IPS-NIHi11 (cell line): ENCODE measurements at regions not wholly inside any gene's neighbourhood (a gene's known extent, or its start where the extent isn't known, plus 50 kb on each side); places are given as distances from the start of the nearest gene placed in this dataset.
"Not testable (repeated sequence)": the region's sequence is repeated elsewhere in the genome, so short reads cannot be mapped to it uniquely, and the experiment has no call there.

Experiments
- DNase-seq: peaks from one replicate; pipeline ENCODE4 v3.0.0; 2012; ENCODE audit warnings: mixed read lengths, low spot score

DNA sequence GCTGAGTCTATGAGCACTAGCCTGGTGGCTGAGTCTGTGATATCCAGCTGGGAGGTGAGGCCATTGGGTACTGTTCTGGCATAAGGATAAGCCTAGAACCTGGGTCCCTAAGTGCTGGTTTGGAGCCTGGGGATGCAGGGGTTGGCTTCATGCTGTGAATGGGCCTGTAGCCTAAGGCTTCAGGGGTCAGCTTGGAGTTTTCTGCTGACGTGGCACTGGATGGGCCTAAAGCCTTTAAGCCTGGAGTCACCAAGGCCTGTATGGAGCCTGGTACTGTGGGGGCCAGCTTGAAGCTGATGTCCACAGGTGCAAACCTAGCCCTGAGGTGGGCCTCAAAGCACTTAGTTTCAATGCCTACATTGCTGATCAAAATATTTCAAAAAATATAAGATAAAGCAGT, 979.6 kb upstream of the POU3F4 start:
- DNase-seq: no peak

GRCh38 chrX:82534086-82534597, 973.9 kb upstream of the POU3F4 start:
- no peak for DNase-seq

DNA sequence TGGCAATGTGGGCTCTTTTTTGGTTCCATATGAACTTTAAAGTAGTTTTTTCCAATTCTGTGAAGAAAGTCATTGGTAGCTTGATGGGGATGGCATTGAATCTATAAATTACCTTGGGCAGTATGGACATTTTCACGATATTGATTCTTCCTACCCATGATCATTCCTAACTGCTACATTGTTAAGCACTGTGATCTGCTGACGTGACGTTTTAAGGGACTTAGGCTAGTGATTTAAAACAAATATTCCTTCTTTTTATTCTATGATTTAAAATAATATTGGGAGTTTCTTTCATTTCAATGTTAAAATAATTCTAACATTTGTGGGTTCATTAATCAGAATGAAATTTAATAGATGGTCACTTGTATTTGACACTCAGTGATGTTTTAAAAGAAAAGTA, 970.9 kb upstream of the POU3F4 start:
- not testable (repeated sequence) for DNase-seq

DNA sequence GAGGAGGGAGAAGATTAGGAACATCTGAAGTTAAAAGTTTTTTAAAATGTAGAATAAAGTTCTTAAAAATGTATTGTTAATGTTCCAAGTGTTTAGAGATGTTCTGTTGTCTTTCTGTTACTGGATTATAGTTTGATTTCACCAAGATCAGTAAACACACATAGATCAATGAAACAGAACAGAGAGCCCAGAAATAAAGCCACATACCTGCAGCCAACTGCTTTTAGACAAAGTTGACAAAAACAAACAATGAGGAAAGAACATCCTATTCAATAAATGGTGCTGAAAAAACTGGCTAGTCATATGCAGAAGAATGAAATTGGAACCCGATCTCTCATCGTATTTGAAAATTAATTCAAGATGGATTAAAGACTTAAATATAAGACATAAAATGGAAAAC, 966.3 kb upstream of the POU3F4 start:
- no peak for DNase-seq

DNA sequence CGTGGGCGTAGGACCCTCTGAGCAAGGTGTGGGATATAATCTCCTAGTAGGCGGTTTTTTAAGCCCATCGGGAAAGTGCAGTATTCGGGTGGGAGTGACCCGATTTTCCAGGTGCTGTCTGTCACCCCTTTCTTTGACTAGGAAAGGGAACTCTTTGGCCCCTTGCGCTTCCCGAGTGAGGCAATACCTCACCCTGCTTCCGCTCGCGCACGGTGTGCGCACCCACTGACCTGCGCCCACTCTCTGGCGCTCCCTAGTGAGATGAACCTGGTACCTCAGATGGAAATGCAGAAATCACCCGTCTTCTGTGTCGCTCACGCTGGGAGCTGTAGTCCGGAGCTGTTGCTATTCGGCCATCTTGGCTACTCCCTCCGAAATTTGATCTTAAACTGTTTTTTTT, 955.9 kb upstream of the POU3F4 start:
- not testable (repeated sequence) for DNase-seq

DNA sequence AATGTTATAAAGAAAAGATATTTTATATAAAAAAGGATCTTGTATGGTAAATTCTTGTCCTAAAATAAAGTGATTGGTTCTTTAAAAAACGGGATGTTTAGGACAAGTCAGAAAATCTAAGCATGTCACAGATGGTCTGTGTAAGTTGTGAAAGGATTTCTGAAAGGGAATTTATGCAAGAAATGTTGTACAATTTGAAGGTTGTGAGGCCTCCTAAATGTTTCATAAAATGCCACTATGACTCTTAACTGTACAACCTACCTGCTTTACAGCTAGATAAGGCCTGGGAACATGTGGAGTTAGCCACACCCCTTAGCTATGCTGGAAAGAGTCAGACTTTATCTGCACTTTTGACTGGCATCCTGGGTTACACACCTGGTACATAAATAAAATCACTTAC, 951.5 kb upstream of the POU3F4 start:
- DNase-seq: no peak

GRCh38 chrX:82585868-82586267, 922.2 kb upstream of the POU3F4 start:
- no peak for DNase-seq

GRCh38 chrX:82589410-82589809, 918.7 kb upstream of the POU3F4 start:
- DNase-seq: no peak

- DNase-seq: no peak
These were observed 916.7 kb upstream of the POU3F4 start for GRCh38 chrX:82591421-82591820.

GRCh38 chrX:82626978-82627377, 881.1 kb upstream of the POU3F4 start:
- no peak for DNase-seq

GRCh38 chrX:82627568-82627967, 880.5 kb upstream of the POU3F4 start:
- no peak for DNase-seq

DNA sequence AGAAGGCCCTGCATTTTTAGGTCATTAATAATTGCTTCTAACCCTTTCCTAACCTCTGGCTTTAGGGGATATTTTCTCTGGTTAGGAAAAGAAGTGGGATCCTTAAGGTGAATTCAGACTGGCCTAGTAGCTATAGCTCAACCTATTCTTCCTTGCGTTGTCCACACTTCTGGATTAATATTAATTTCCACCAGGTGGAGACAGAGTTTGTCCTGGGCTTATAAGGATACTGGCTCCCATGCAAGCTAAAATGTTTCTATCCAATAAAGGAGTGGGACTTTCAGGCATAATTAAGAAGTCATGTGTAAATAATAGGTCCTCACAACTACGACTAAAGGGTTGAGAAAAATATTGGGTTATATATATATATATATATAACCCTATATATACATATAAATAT, 860.0 kb upstream of the POU3F4 start:
- DNase-seq: no peak

GRCh38 chrX:82649645-82650044, 858.4 kb upstream of the POU3F4 start:
- DNase-seq: no peak

- no peak for DNase-seq
These were observed 849.6 kb upstream of the POU3F4 start for GRCh38 chrX:82658492-82658891.

GRCh38 chrX:82666355-82666754, 841.7 kb upstream of the POU3F4 start:
- DNase-seq: no peak

DNA sequence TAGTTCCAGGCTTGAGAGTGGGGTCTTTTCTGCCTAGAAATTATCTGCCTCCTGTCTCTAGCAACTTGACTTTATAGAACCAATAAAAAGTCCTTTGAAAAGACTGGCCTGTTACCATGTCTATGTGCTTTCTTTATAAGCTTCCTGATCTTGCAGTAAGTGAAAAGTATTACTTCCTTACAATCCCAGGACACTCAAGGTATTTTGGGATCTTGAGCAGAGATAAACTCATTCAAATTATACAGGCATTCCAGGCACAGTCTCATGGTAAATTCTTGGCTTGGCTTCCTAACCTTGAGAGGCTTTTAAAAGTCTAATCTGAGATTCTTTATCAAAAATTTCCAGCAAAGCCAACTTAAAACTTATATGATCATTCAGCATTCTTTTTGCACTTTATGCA, 833.0 kb upstream of the POU3F4 start:
- DNase-seq: no peak

DNA sequence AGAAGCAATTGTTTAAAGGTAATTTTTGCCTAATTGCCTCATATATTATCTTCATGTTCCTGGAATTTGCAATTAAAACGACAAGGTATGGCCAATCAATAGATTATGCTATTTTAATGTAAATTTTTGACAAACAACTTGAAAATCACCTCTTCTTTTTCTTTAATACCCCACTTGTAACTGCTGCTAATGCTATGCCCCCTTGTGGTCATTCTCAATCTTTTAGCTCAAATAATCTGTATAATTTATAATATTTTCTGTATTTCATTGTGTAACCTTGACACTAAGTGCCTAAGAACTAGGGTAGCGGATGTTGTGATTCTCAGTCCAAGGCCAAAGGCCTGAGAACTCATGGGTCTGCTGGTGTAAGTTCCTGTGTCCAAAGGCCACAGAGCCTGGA, 831.7 kb upstream of the POU3F4 start:
- DNase-seq: no peak

- no peak for DNase-seq
These were observed 830.8 kb upstream of the POU3F4 start for GRCh38 chrX:82677286-82677685.

DNA sequence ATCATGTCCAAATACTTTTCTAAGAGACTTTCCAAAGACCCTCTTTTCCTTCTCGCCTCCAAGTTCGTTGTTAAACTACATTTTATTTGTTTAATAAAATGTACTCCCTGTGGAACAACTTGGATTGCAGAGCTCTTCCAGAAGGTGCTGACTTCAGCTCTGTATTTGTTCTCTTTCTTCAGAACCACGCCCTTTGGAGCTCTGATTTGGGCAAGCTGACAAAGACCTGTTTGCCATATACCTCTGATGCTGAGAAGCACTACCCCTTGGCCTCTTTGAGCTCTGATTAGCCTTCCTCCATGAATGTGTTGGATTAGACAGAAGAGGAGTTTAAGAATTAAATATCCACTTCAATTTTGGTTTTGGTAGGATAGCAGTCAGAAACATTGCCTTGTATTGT, 815.1 kb upstream of the POU3F4 start:
- no peak for DNase-seq

GRCh38 chrX:82695066-82695465, 813.0 kb upstream of the POU3F4 start:
- no peak for DNase-seq

- DNase-seq: no peak
These were observed 804.5 kb upstream of the POU3F4 start for GRCh38 chrX:82703551-82703950.

- peak; percentile 22 for DNase-seq
These were observed 796.6 kb upstream of the POU3F4 start for GRCh38 chrX:82711457-82711856.

DNA sequence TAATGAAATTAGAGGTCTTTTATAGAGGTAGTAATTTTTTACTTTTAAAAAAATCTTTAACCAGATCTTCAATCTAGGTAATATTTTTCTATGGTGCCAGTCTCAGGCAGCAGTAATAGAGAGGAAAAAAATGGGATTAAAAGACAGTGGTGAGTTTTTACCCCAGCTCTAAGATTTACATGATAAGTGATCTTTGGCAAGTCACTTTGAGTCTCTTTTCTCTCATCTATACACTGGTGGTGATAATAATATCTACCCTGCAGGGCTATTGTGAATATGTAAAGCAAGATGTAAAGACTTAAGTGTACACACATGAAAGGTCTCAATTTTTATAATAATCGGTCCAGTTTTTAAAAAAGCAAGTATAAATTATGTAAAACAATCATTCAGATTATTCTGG, 786.2 kb upstream of the POU3F4 start:
- DNase-seq: no peak

DNA sequence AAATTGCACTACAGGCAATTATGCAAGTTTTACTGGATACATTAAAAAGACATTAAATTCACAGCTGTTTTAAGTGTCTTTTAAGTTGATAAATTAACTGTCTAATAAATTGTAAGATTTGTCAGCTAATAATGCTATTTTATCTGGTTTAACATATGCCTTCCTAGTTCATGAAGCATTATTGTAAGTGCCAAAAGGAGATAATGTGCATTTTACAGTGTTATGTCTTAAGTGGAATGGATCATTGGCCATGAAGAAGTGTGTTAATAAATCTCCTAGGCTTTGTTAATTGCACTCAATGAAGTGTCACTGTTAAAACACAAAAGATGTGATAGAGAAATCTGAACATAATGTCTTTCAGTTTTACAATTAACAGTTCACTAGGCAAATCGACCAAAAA, 784.3 kb upstream of the POU3F4 start:
- no peak for DNase-seq

GRCh38 chrX:82727436-82727835, 780.7 kb upstream of the POU3F4 start:
- DNase-seq: not testable (repeated sequence)
